NCI-H2029 (cell line): ENCODE measurements at regions not wholly inside any gene's neighbourhood (a gene's known extent, or its start where the extent isn't known, plus 50 kb on each side); places are given as distances from the start of the nearest gene placed in this dataset.

ENCODE experiments used
- DNase-seq: peaks from one replicate; lab custom pipeline; 2025; lab: John Stamatoyannopoulos, UW

DNA sequence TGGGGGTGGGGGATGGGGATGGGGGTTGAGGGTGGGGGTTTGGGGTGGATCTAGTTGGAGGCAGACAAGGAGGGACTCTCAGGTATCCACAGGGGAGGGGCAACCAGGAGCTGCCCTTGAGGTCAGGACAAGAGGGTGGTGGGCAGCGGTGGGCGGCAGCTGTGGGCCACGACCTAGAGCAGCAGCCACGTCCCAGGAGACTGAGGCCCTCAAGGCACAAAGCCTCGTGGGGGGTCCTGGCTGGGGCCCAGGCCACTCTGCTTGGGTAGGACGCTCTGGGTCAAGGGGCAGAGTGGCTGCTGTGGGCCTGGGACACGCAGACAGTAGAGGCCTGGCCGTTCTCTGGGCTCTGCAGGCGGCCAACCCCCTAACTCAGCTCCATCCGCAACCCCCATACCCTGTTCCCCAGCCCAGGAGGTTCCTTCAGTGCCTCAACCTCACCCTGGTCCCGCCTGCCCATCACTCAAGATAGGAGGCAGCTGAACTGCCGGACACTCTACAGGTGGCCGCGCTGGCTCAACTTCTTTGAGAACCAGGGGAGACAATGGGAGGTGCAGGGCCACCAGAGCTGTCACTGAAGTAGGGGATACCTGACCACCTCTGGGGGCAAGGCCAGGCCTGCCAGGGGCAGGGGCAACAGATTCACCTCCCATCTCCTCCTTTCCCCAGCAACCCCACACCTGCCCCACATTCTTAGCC lies 75.6 kb downstream of the ENGASE start:
- DNase-seq, result no peak

GRCh38 chr17:79148584-79148983 lies 74.0 kb downstream of the ENGASE start:
- DNase-seq, result no peak

- no peak for DNase-seq
These were observed 73.3 kb downstream of the ENGASE start for GRCh38 chr17:79147746-79148506.

DNA sequence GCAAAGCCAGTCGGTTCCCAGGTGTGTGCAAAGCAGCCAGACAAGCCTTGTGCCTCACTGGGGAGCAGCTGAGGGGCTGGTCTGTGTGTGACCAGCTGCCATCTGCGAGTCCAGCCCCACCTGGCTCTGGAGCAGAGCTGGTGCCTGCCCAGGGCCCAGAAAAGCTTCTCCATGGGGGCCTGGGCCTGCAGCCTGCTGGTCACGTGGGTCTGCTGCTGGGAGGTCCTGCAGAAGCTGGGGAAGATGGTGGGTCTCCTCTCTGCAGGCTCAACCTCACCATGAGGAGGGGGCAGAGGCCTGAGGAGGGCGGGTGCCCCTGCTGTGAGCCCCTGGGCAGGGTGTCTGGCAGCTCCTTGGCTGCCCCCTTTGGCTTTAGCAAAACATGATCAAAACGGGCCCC lies 71.9 kb downstream of the ENGASE start:
- no peak for DNase-seq

DNA sequence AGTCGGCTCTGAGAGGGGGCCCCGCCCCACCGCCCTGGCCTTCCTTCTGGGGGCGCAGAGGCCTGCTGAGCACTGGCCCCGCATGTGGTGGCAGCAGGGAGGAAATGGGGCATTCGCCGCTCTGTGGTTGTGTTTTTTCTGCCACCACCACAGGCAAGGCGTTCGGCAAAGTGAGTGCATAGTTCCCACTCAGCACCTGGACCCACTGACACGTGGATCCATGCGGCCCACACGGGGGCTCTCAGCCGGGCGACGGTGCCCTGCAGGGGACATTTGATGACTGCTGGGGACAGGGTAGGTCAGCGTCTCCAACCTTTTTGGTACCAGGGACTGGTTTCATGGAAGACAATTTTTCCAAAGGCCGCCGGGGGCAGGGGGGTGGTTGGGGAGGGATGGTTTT lies 70.9 kb downstream of the ENGASE start:
- no peak for DNase-seq

DNA sequence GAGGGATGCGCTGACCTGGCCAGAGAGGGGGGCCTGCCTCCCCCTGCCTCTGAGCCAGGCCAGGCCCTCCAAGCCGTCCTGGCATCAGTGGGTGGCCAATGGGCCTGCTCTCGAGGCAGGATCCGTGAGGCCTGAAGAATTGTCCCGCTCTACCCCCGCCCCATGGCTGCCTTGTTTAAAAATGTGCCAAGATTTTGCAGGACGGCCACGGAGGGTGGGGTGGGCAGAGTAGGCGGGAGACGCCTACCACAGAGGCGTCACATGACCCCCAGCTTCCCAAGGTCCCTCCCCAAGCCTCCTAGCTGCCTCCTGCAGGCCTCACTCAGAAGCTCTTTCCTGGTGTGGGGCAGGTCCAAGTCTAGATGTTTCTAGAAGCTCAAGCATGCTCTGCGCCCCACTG lies 69.5 kb downstream of the ENGASE start:
- DNase-seq, result no peak

DNA sequence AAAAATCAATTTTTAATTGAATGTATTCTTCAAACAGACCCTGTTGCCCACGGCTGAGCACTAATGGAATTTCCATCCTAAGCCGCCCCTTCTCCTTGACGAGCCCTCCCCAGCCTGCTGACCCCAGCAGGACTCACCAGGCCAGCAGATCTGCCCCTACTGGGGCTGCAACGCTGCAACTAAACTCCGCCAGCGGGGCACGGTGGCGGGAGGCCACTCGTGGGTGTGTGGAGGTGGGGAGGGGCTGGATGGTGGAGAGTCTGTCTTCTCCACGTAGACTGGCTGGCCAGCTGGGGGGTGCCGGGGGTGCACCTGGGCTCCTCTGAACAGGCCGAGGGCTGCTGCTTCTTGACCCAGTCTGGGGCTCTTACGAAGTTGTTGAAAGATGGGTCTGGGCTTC lies 67.8 kb downstream of the ENGASE start:
- DNase-seq, result no peak

- DNase-seq, result no peak
These were observed 67.1 kb downstream of the ENGASE start for GRCh38 chr17:79141578-79142355.

DNA sequence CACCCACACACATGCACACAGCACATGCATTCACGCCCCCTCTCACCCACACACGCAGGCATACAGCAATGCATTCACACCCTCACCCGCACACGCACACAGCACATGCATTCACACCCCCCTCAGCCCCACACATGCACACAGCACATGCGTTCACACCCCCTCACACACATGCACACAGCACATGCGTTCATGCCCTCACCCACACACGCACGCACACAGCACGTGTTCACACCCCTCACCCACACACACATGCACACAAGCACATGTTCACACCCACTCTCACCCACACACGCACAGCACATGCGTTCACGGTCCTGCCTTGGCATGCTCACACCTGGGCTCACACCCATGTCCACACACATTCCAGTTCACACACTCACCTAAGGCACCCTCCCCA lies 64.2 kb downstream of the ENGASE start:
- no peak for DNase-seq

GRCh38 chr17:79137789-79138165 lies 63.2 kb downstream of the ENGASE start:
- no peak for DNase-seq

DNA sequence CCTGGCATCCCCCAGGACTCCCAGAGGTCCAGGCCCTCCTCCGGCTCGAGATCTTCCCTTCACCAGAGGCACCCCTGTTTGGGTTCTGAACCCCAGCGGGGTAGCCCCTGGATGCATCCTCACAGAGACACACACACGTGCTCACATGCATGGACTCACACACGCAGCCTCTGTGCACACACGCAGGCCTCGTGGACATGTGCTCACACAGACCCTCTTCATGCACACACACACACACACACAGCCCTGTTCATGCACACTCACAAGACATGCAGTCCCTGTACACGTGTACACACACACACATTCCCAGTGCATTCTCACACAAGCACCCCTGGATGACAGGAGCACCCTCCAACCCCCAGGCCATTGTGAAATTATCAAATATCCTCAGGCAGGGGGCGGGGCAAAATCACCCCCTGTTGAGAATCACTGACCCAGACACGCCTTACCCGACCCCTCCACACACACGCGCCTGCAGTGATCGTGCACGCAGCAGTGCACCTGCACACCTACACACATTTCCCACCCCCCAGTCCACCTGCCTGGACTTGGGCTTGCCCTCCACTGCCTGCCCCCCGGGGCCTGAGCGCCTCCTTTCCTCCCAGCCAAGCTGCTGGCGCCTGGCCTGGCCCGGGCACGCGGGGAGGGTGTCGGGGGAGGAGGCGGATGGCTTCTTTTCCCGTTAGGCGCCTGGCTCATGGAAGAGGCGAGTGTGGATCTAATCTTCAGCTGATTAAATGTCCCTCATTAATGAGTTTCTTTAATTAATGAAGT lies 62.6 kb downstream of the ENGASE start:
- DNase-seq, result no peak

- DNase-seq, result no peak
These were observed 62.0 kb downstream of the ENGASE start for GRCh38 chr17:79136596-79136995.
